ENCODE measurements at regions not wholly inside any gene's neighbourhood (a gene's known extent, or its start where the extent isn't known, plus 50 kb on each side); places are given as distances from the start of the nearest gene placed in this dataset.

DNA sequence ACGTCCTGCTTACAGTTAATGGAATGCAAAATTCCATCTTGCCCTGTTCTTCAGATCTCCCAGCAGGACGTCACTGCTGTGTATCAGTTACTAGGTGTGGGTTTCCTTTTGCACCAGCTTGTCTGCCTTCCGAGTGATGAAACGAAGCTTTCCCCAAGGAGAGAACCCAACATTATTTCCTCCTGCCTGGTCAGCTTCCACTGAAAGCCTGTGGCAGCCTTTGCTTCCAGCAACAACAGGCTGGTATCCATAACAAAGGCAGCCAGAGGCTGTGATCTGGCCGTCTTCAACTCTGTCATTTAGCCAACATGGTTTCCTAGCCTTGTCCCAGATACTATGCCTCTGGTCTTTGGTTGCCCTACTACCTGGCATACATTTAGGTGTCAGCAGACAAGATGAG, 78.9 kb upstream of the HEY2 start:
- no peak overlapping the region for H3K4me2 ChIP-seq (ENCODE audit: low read depth, low read length, poor library complexity, severe bottlenecking)
- no peaks in the 10 kb centered on the region for H3K36me3 ChIP-seq (ENCODE audit: low read length)
- no peaks in the 10 kb centered on the region for H3F3A ChIP-seq (ENCODE audit: insufficient read depth)
- no peak overlapping the region for H3K27ac ChIP-seq (ENCODE audit: low read depth, low read length)
- H4K20me1 ChIP-seq (ENCODE audit: low read depth, low read length): no peaks in the 10 kb centered on the region
- TF ChIP-seq, protein P1, sequence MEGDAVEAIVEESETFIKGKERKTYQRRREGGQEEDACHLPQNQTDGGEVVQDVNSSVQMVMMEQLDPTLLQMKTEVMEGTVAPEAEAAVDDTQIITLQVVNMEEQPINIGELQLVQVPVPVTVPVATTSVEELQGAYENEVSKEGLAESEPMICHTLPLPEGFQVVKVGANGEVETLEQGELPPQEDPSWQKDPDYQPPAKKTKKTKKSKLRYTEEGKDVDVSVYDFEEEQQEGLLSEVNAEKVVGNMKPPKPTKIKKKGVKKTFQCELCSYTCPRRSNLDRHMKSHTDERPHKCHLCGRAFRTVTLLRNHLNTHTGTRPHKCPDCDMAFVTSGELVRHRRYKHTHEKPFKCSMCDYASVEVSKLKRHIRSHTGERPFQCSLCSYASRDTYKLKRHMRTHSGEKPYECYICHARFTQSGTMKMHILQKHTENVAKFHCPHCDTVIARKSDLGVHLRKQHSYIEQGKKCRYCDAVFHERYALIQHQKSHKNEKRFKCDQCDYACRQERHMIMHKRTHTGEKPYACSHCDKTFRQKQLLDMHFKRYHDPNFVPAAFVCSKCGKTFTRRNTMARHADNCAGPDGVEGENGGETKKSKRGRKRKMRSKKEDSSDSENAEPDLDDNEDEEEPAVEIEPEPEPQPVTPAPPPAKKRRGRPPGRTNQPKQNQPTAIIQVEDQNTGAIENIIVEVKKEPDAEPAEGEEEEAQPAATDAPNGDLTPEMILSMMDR (IDR thresholded peaks at IDR 0.05; ENCODE audit: insufficient read depth, low read length, poor library complexity, severe bottlenecking): no peak
- TF ChIP-seq EZH2phosphoT487 (conservative IDR thresholded peaks at IDR 0.05; ENCODE audit: low read length): no peak
- H3K79me2 ChIP-seq (ENCODE audit: insufficient read depth, low read length): no peaks in the 10 kb centered on the region
- H3K9me2 ChIP-seq (replicated peaks; ENCODE audit: insufficient read depth, low read length): no peaks in the 10 kb centered on the region
- H3K27me3 ChIP-seq (ENCODE audit: low read length): 0 out of 2 replicates have a peak, but pooled peaks cover 3% of the 10 kb centered on the region
- H2AFZ ChIP-seq (ENCODE audit: low read depth, low read length, severe bottlenecking): no peak overlapping the region
- no peaks in the 10 kb centered on the region for H3K9me3 ChIP-seq (ENCODE audit: insufficient read depth, low read length)
- no peak overlapping the region for H3K9ac ChIP-seq (ENCODE audit: low read length)
- H3K4me3 ChIP-seq (ENCODE audit: insufficient read depth, low read length, poor library complexity, severe bottlenecking): no peak overlapping the region

DNA sequence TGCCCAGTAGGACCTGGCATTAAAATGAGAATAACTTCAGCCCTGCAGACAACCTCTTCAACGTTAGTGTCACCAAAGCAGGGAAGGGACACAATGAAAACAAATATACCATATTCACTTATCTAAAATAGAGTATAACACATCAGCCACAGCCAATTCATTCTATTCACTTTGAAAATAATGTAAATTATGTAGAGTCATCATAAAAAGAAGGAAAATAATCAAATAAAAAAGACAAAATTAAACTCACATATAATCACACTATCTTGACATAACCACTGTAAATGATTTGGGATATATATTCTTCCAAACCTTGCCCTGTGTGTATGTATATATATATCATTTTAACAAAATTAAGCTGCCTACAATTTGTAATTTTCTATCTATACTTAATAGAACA, 78.1 kb upstream of the HEY2 start:
- no peaks in the 10 kb centered on the region for H3K9me2 ChIP-seq (replicated peaks; ENCODE audit: insufficient read depth, low read length)
- H3K9ac ChIP-seq (ENCODE audit: low read length): no peak overlapping the region
- H3K27me3 ChIP-seq (ENCODE audit: low read length): 0 out of 2 replicates have a peak, but pooled peaks cover 3% of the 10 kb centered on the region
- no peak overlapping the region for H2AFZ ChIP-seq (ENCODE audit: low read depth, low read length, severe bottlenecking)
- H3F3A ChIP-seq (ENCODE audit: insufficient read depth): no peaks in the 10 kb centered on the region
- no peaks in the 10 kb centered on the region for H3K36me3 ChIP-seq (ENCODE audit: low read length)
- H4K20me1 ChIP-seq (ENCODE audit: low read depth, low read length): no peaks in the 10 kb centered on the region
- H3K9me3 ChIP-seq (ENCODE audit: insufficient read depth, low read length): no peaks in the 10 kb centered on the region
- no peak overlapping the region for H3K27ac ChIP-seq (ENCODE audit: low read depth, low read length)
- no peak for TF ChIP-seq EZH2phosphoT487 (conservative IDR thresholded peaks at IDR 0.05; ENCODE audit: low read length)
- TF ChIP-seq, protein P1 (IDR thresholded peaks at IDR 0.05; ENCODE audit: insufficient read depth, low read length, poor library complexity, severe bottlenecking): no peak
- no peak overlapping the region for H3K4me2 ChIP-seq (ENCODE audit: low read depth, low read length, poor library complexity, severe bottlenecking)
- no peaks in the 10 kb centered on the region for H3K79me2 ChIP-seq (ENCODE audit: insufficient read depth, low read length)
- H3K4me3 ChIP-seq (ENCODE audit: insufficient read depth, low read length, poor library complexity, severe bottlenecking): no peak overlapping the region

DNA sequence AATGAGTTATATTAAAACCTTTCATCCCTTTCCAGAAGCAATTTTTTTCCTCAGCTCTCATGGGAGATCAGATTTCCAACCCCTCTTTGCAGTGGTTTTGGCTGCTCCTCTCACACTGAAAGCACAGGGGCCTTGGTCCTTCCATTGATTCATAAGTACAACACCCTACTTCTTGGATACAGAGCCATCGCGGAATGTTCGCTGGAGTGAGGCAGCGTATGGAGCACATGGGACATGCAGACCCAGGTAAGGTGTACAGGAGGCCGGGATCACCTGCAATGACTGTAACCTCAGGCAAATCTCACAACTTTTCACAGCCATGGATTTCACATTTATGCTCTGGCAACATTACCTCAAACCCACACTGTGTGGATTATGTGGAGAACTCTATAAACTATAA, 75.2 kb upstream of the HEY2 start:
- Histone ChIP-seq H3F3A (ENCODE audit: insufficient read depth) (no peaks in the 10 kb centered on the region), H3K27me3 (ENCODE audit: low read length) (no peaks in the 10 kb centered on the region), H3K9me2 (replicated peaks; ENCODE audit: insufficient read depth, low read length) (no peaks in the 10 kb centered on the region), H3K27ac (ENCODE audit: low read depth, low read length) (no peak overlapping the region), H3K9me3 (ENCODE audit: insufficient read depth, low read length) (no peaks in the 10 kb centered on the region), H3K4me2 (ENCODE audit: low read depth, low read length, poor library complexity, severe bottlenecking) (no peak overlapping the region), H3K4me3 (ENCODE audit: insufficient read depth, low read length, poor library complexity, severe bottlenecking) (no peak overlapping the region), H3K9ac (ENCODE audit: low read length) (no peak overlapping the region), H2AFZ (ENCODE audit: low read depth, low read length, severe bottlenecking) (no peak overlapping the region), H4K20me1 (ENCODE audit: low read depth, low read length) (no peaks in the 10 kb centered on the region), H3K79me2 (ENCODE audit: insufficient read depth, low read length) (no peaks in the 10 kb centered on the region), H3K36me3 (ENCODE audit: low read length) (no peaks in the 10 kb centered on the region)
- no peak for TF ChIP-seq EZH2phosphoT487 (conservative IDR thresholded peaks at IDR 0.05; ENCODE audit: low read length)
- TF ChIP-seq, protein P1 (IDR thresholded peaks at IDR 0.05; ENCODE audit: insufficient read depth, low read length, poor library complexity, severe bottlenecking): no peak

Data from SU-DHL-6 (cell line).